Lower leg skin (tissue), 4 donors: ENCODE measurements at regions not wholly inside any gene's neighbourhood (a gene's known extent, or its start where the extent isn't known, plus 50 kb on each side); places are given as distances from the start of the nearest gene placed in this dataset.

Source experiments
- DNase-seq, 2 donors: peaks; one replicate each; pipeline ENCODE4 v3.0.0-alpha.2; 2019; ENCODE audit warnings: low spot score in 2 of 2
- H3K4me3 ChIP-seq: fragments of 200-600 bp; sonication (generic); 2 replicates; pipeline ENCODE4 v1.5.1; 2017; ENCODE audit warnings: mild to moderate bottlenecking, low read depth; ENCODE audit not compliant: poor library complexity, severe bottlenecking
- POLR2A ChIP-seq, 2 donors: fragments of 450-650 bp; IDR thresholded peaks; one replicate each; pipeline ENCODE4 v1.6.1; 2016 to 2017; ENCODE audit warnings: antibody characterized with exemption in 2 of 2, mild to moderate bottlenecking in 1 of 2, moderate library complexity in 1 of 2
- WGBS, 2 donors: methylation state at CpG; one replicate each; pipeline ENCODE4 v1.1.5; 2018; 5-methylcytosine and 5-hydroxymethylcytosine counted together
- intact Hi-C: fragments of 100-400 bp; cut with DNase I; formaldehyde crosslinking; loops from one replicate; pipeline ENCODE4 v1.15.0; 2023; ENCODE audit warnings: low total_unique reads
- TF ChIP-seq, protein P1 (sequence below), 3 donors: fragments of 450-650 bp; IDR thresholded peaks; one replicate each; pipeline ENCODE4 v1.5.1; 2016; ENCODE audit warnings: antibody characterized with exemption in 3 of 3, mild to moderate bottlenecking in 3 of 3, moderate library complexity in 2 of 3

DNA sequence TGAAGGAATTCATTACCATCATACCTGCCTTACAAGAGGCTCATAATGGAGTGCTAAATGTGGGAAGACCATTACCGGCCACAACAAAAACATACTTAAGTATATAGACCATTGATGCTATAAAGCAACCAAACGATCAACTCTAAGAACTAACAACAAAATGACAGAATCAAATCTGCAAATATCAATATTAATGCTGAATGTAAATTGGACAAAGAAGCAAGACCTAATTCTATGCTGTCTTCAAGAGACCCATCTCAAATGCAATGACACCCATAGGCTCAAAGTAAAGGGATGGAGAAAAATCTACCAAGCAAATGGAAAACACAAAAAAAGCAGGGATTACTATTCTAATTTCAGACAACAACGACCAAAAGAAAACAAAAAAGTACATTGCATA lies 52.3 kb upstream of the GPC6 start:
- 93 to 97% methylated on average over 3 of the region's 3 CpGs for WGBS, 2 donors
- intact Hi-C loops, result no loop called here

More for the DNA sequence above, 52.3 kb upstream of the GPC6 start:
- TF ChIP-seq POLR2A (IDR thresholded peaks at IDR 0.05), result no peak
- TF ChIP-seq, protein P1, sequence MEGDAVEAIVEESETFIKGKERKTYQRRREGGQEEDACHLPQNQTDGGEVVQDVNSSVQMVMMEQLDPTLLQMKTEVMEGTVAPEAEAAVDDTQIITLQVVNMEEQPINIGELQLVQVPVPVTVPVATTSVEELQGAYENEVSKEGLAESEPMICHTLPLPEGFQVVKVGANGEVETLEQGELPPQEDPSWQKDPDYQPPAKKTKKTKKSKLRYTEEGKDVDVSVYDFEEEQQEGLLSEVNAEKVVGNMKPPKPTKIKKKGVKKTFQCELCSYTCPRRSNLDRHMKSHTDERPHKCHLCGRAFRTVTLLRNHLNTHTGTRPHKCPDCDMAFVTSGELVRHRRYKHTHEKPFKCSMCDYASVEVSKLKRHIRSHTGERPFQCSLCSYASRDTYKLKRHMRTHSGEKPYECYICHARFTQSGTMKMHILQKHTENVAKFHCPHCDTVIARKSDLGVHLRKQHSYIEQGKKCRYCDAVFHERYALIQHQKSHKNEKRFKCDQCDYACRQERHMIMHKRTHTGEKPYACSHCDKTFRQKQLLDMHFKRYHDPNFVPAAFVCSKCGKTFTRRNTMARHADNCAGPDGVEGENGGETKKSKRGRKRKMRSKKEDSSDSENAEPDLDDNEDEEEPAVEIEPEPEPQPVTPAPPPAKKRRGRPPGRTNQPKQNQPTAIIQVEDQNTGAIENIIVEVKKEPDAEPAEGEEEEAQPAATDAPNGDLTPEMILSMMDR (IDR thresholded peaks at IDR 0.05), result no peak
- no peak for DNase-seq
- H3K4me3 ChIP-seq, result no peak overlapping the region
